ENCODE measurements at regions not wholly inside any gene's neighbourhood (a gene's known extent, or its start where the extent isn't known, plus 50 kb on each side); places are given as distances from the start of the nearest gene placed in this dataset.

- no peak overlapping the region for H2AFZ ChIP-seq (ENCODE audit: low read depth, low read length)
- no peaks in the 10 kb centered on the region for H3K79me2 ChIP-seq (ENCODE audit: insufficient read depth, low read length)
- H3K27ac ChIP-seq (ENCODE audit: low read length), result no peak overlapping the region
- H3K9me3 ChIP-seq (ENCODE audit: insufficient read depth, low read length, severe bottlenecking), result no peaks in the 10 kb centered on the region
- ATAC-seq (ENCODE audit: insufficient read depth, low read depth), result no peak
- no peaks in the 10 kb centered on the region for H3K4me1 ChIP-seq (ENCODE audit: insufficient read depth, low read length)
- no peak for TF ChIP-seq EZH2 (IDR thresholded peaks at IDR 0.05; ENCODE audit: borderline replicate concordance, low read depth, low read length, severe bottlenecking)
- TF ChIP-seq CTCF (IDR thresholded peaks at IDR 0.05; ENCODE audit: borderline replicate concordance, extremely low read depth, low read length, poor library complexity, severe bottlenecking), result no peak
- no peaks in the 10 kb centered on the region for H4K20me1 ChIP-seq (ENCODE audit: insufficient read depth, low read length)
- H3K4me2 ChIP-seq (ENCODE audit: insufficient read depth, low read length), result no peak overlapping the region
- H3K36me3 ChIP-seq (ENCODE audit: insufficient read depth, low read length), result no peaks in the 10 kb centered on the region
- no peak for DNase-seq
- H3K9ac ChIP-seq (ENCODE audit: low read depth, low read length), result no peak overlapping the region
- H3K4me3 ChIP-seq (ENCODE audit: low read depth in 1 of 2, low read length in 2 of 2), result no peak overlapping the region
- H3K27me3 ChIP-seq (ENCODE audit: insufficient read depth, low read length, poor library complexity), result no peaks in the 10 kb centered on the region
These were observed 417.5 kb downstream of the LRIG3 start for GRCh38 chr12:58502841-58503240.

GRCh38 chr12:58503731-58504130 is 416.6 kb downstream of the LRIG3 start:
- H3K4me1 ChIP-seq (ENCODE audit: insufficient read depth, low read length), result no peaks in the 10 kb centered on the region
- H3K9me3 ChIP-seq (ENCODE audit: insufficient read depth, low read length, severe bottlenecking), result no peaks in the 10 kb centered on the region
- no peaks in the 10 kb centered on the region for H3K79me2 ChIP-seq (ENCODE audit: insufficient read depth, low read length)
- H4K20me1 ChIP-seq (ENCODE audit: insufficient read depth, low read length), result no peaks in the 10 kb centered on the region
- H3K36me3 ChIP-seq (ENCODE audit: insufficient read depth, low read length), result no peaks in the 10 kb centered on the region
- H3K9ac ChIP-seq (ENCODE audit: low read depth, low read length), result no peak overlapping the region
- ATAC-seq (ENCODE audit: insufficient read depth, low read depth) (no peak), DNase-seq (no peak)
- no peaks in the 10 kb centered on the region for H3K27me3 ChIP-seq (ENCODE audit: insufficient read depth, low read length, poor library complexity)
- no peak overlapping the region for H3K27ac ChIP-seq (ENCODE audit: low read length)
- no peak overlapping the region for H3K4me2 ChIP-seq (ENCODE audit: insufficient read depth, low read length)
- H2AFZ ChIP-seq (ENCODE audit: low read depth, low read length), result no peak overlapping the region
- TF ChIP-seq CTCF (IDR thresholded peaks at IDR 0.05; ENCODE audit: borderline replicate concordance, extremely low read depth, low read length, poor library complexity, severe bottlenecking) (no peak), EZH2 (IDR thresholded peaks at IDR 0.05; ENCODE audit: borderline replicate concordance, low read depth, low read length, severe bottlenecking) (no peak)
- no peak overlapping the region for H3K4me3 ChIP-seq (ENCODE audit: low read depth in 1 of 2, low read length in 2 of 2)

- H3K4me1 ChIP-seq (ENCODE audit: insufficient read depth, low read length), result no peaks in the 10 kb centered on the region
- H3K36me3 ChIP-seq (ENCODE audit: insufficient read depth, low read length), result no peaks in the 10 kb centered on the region
- H3K4me3 ChIP-seq (ENCODE audit: low read depth in 1 of 2, low read length in 2 of 2), result no peak overlapping the region
- TF ChIP-seq CTCF (IDR thresholded peaks at IDR 0.05; ENCODE audit: borderline replicate concordance, extremely low read depth, low read length, poor library complexity, severe bottlenecking) (no peak), EZH2 (IDR thresholded peaks at IDR 0.05; ENCODE audit: borderline replicate concordance, low read depth, low read length, severe bottlenecking) (no peak)
- H3K27me3 ChIP-seq (ENCODE audit: insufficient read depth, low read length, poor library complexity), result no peaks in the 10 kb centered on the region
- ATAC-seq (ENCODE audit: insufficient read depth, low read depth) (no peak), DNase-seq (no peak)
- no peak overlapping the region for H3K9ac ChIP-seq (ENCODE audit: low read depth, low read length)
- H3K4me2 ChIP-seq (ENCODE audit: insufficient read depth, low read length), result no peak overlapping the region
- H4K20me1 ChIP-seq (ENCODE audit: insufficient read depth, low read length), result no peaks in the 10 kb centered on the region
- H3K79me2 ChIP-seq (ENCODE audit: insufficient read depth, low read length), result no peaks in the 10 kb centered on the region
- H3K27ac ChIP-seq (ENCODE audit: low read length), result no peak overlapping the region
- no peak overlapping the region for H2AFZ ChIP-seq (ENCODE audit: low read depth, low read length)
- H3K9me3 ChIP-seq (ENCODE audit: insufficient read depth, low read length, severe bottlenecking), result no peaks in the 10 kb centered on the region
These were observed 416.0 kb downstream of the LRIG3 start for GRCh38 chr12:58504143-58504938.
